ENCODE measurements at regions not wholly inside any gene's neighbourhood (a gene's known extent, or its start where the extent isn't known, plus 50 kb on each side); places are given as distances from the start of the nearest gene placed in this dataset.
A peak's percentile ranks its signal among the peaks of the same experiment; 100 is the strongest.

DNA sequence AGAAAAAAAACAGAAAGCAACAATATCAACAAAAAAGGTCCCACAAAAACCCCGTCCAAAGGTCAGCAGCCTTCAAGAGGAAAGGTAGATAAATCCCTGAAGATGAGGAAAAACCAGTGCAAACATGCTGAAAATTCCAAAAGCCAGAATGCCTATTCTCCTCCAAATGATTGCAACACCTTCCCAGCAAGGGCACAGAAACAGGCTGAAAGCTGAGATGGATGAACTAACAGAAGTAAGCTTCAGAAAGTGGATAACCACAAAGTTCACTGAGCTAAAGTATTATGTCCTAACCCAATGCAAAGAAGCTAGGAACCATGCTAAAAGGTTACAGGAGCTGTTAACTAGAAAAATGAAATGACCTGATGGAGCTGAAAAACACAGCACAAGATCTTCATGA is 226.4 kb upstream of the DSEL start:
- no peaks in the 10 kb centered on the region for H3K27me3 ChIP-seq (ENCODE audit: control insufficient read depth, insufficient read depth, low read length)
- FAIRE-seq: no peak
- TF ChIP-seq, protein P1, sequence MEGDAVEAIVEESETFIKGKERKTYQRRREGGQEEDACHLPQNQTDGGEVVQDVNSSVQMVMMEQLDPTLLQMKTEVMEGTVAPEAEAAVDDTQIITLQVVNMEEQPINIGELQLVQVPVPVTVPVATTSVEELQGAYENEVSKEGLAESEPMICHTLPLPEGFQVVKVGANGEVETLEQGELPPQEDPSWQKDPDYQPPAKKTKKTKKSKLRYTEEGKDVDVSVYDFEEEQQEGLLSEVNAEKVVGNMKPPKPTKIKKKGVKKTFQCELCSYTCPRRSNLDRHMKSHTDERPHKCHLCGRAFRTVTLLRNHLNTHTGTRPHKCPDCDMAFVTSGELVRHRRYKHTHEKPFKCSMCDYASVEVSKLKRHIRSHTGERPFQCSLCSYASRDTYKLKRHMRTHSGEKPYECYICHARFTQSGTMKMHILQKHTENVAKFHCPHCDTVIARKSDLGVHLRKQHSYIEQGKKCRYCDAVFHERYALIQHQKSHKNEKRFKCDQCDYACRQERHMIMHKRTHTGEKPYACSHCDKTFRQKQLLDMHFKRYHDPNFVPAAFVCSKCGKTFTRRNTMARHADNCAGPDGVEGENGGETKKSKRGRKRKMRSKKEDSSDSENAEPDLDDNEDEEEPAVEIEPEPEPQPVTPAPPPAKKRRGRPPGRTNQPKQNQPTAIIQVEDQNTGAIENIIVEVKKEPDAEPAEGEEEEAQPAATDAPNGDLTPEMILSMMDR (IDR thresholded peaks at IDR 0.05; ENCODE audit: insufficient read depth, low read length, severe bottlenecking): no peak
- no peak overlapping the region for H3K4me3 ChIP-seq (ENCODE audit: low read depth, low read length)
- DNase-seq (ENCODE audit: low read depth): no peak
- no peaks in the 10 kb centered on the region for H3K36me3 ChIP-seq (ENCODE audit: control insufficient read depth, insufficient read depth, low read length)

DNA sequence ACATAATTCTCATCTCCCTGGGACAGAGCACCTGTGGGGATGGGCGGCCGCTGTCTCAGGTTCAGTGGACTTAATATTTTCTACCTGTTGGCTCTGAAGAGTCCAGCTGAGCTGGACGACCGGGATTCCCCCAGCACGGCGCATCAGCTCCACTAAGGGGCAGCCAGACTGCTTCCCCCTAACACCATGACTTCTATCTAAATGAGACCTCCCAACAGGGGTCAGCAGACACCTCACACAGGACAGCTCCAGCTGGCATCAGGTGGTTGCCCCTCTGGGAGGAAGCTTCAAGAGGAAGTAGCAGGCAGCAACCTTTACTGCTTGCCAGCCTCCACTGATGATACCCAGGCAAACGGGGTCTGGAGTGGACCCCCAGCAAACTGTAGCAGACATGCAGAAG is 226.0 kb upstream of the DSEL start:
- no peak for FAIRE-seq
- Histone ChIP-seq H3K27me3 (ENCODE audit: control insufficient read depth, insufficient read depth, low read length) (no peaks in the 10 kb centered on the region), H3K4me3 (ENCODE audit: low read depth, low read length) (no peak overlapping the region), H3K36me3 (ENCODE audit: control insufficient read depth, insufficient read depth, low read length) (no peaks in the 10 kb centered on the region)
- TF ChIP-seq, protein P1 (IDR thresholded peaks at IDR 0.05; ENCODE audit: insufficient read depth, low read length, severe bottlenecking): no peak
- DNase-seq (ENCODE audit: low read depth): no peak

DNA sequence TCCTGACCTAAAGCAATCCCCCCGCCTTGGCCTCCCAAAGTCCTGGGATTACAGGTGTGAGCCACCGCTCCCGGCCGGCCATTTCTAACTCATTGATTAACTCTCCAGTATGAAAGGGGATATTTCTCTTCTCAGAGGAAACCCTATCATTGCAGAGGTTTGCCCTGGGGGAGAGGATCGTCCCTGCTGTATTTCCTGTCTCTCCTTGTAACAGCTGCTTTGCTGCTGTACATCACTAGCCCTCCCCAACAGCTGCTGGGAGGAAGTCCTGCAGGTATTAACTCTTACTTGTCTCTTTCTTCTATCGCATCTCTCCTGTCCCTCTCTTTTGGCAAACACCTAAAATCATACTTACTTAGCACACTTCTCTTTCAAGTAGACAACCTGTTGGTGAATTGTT is 219.0 kb upstream of the DSEL start:
- Histone ChIP-seq H3K4me3 (ENCODE audit: low read depth, low read length) (no peak overlapping the region), H3K36me3 (ENCODE audit: control insufficient read depth, insufficient read depth, low read length) (no peaks in the 10 kb centered on the region), H3K27me3 (ENCODE audit: control insufficient read depth, insufficient read depth, low read length) (no peaks in the 10 kb centered on the region)
- FAIRE-seq (no peak), DNase-seq (ENCODE audit: low read depth) (no peak)
- TF ChIP-seq, protein P1 (IDR thresholded peaks at IDR 0.05; ENCODE audit: insufficient read depth, low read length, severe bottlenecking): no peak

DNA sequence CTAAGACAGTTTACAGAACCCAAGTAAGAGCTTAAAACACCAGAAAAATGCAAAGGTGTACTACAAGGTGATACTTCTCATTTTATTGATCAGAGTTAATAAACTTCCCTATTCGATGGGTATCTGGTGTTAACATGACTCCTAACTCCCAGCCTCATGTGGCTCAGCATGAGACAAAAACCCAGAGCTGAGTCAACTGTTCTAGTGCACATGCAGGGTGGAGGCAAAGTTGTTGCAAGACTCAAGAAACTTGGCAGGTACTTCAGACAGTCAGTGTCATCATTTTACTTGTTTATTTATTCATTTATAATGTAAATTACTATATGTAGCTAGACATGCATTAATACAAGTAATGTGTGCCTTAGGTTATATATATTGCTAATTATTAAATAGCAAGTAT is 216.6 kb upstream of the DSEL start:
- FAIRE-seq: peak; percentile 47
- Histone ChIP-seq H3K27me3 (ENCODE audit: control insufficient read depth, insufficient read depth, low read length) (no peaks in the 10 kb centered on the region), H3K36me3 (ENCODE audit: control insufficient read depth, insufficient read depth, low read length) (no peaks in the 10 kb centered on the region), H3K4me3 (ENCODE audit: low read depth, low read length) (no peak overlapping the region)
- peak; percentile 90 for DNase-seq (ENCODE audit: low read depth)
- TF ChIP-seq, protein P1 (IDR thresholded peaks at IDR 0.05; ENCODE audit: insufficient read depth, low read length, severe bottlenecking): no peak

DNA sequence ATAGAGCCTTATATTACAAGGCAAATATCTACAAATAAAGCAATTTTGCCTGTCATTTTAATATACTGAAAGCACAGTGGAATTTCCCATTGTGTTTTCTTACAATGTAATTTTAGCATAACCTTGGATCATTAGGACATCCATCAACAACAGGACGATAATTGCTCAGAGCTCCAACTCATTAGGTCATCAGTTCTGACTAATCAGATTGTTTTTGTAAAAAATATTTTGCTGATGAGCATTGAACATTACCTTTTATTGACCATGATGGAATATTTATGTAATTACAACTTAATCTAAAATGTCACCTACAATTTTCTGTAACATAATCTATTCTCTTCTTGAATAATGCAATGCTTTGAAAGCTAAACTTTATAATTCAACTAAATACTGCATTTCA is 215.3 kb upstream of the DSEL start:
- TF ChIP-seq, protein P1 (IDR thresholded peaks at IDR 0.05; ENCODE audit: insufficient read depth, low read length, severe bottlenecking): no peak
- peak; percentile 89 for DNase-seq (ENCODE audit: low read depth)
- Histone ChIP-seq H3K36me3 (ENCODE audit: control insufficient read depth, insufficient read depth, low read length) (no peaks in the 10 kb centered on the region), H3K27me3 (ENCODE audit: control insufficient read depth, insufficient read depth, low read length) (no peaks in the 10 kb centered on the region), H3K4me3 (ENCODE audit: low read depth, low read length) (no peak overlapping the region)
- FAIRE-seq: no peak

DNA sequence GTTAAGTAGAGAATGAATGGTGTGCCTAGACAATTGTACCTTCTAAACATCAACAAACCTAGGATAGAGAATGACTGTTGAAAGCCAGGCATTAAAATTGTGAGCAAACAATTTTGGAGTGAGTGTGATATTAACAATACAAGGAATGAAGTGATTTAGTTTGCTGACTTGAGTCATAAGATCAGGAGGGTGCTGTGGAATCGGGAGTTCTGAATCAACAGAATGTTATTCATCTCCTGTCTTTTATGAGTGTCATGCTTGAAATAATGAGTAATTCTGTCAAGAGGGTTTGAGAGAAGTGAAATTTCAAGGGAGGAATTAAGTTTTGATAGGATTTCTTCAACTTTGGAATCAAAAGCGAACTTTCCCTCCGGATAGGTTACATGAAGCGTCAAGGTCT is 214.4 kb upstream of the DSEL start:
- DNase-seq (ENCODE audit: low read depth): peak; percentile 96
- no peaks in the 10 kb centered on the region for H3K36me3 ChIP-seq (ENCODE audit: control insufficient read depth, insufficient read depth, low read length)
- TF ChIP-seq, protein P1 (IDR thresholded peaks at IDR 0.05; ENCODE audit: insufficient read depth, low read length, severe bottlenecking): no peak
- no peak overlapping the region for H3K4me3 ChIP-seq (ENCODE audit: low read depth, low read length)
- H3K27me3 ChIP-seq (ENCODE audit: control insufficient read depth, insufficient read depth, low read length): no peaks in the 10 kb centered on the region
- FAIRE-seq: no peak
